Activated T-helper 1 cell treated with anti-CD3 and anti-CD28 coated beads, Interleukin-12 subunit alpha, Interleukin-12 subunit beta, Interleukin-2, Interleukin-4 antibody, amounts not matched to agents 30 ng/mL and 10 ng/mL and 1 ng/mL, durations not matched to agents 14 hours and 24 hours and 36 hours (primary cell): ENCODE measurements at regions not wholly inside any gene's neighbourhood (a gene's known extent, or its start where the extent isn't known, plus 50 kb on each side); places are given as distances from the start of the nearest gene placed in this dataset.
"Not testable (repeated sequence)": the region's sequence is repeated elsewhere in the genome, so short reads cannot be mapped to it uniquely, and the experiment has no call there.

Experiments
- DNase-seq: peaks from one replicate; pipeline ENCODE4 v3.0.0; 2021; ENCODE audit warnings: low spot score
- H3K27ac Mint-ChIP-seq: one replicate; pipeline ENCODE4 v1.8.0; 2021; ENCODE audit warnings: mild to moderate bottlenecking, mixed read lengths
- H3K27me3 Mint-ChIP-seq: one replicate; pipeline ENCODE4 v1.8.0; 2022; ENCODE audit warnings: mild to moderate bottlenecking, moderate library complexity, mixed read lengths; ENCODE audit not compliant: insufficient read depth
- H3K36me3 Mint-ChIP-seq: one replicate; pipeline ENCODE4 v1.8.0; 2021; ENCODE audit warnings: low read depth, mixed read lengths
- H3K4me1 Mint-ChIP-seq: one replicate; pipeline ENCODE4 v1.8.0; 2021; ENCODE audit warnings: low read depth, mixed read lengths
- H3K4me3 Mint-ChIP-seq: one replicate; pipeline ENCODE4 v1.8.0; 2021; ENCODE audit warnings: mild to moderate bottlenecking, moderate library complexity, mixed read lengths
- H3K9me3 Mint-ChIP-seq: one replicate; pipeline ENCODE4 v1.8.0; 2021; ENCODE audit warnings: mixed read lengths
- intact Hi-C: fragments of 100-400 bp; cut with micrococcal nuclease; formaldehyde crosslinking; loops from one replicate; pipeline ENCODE4 v1.15.1; 2024

DNA sequence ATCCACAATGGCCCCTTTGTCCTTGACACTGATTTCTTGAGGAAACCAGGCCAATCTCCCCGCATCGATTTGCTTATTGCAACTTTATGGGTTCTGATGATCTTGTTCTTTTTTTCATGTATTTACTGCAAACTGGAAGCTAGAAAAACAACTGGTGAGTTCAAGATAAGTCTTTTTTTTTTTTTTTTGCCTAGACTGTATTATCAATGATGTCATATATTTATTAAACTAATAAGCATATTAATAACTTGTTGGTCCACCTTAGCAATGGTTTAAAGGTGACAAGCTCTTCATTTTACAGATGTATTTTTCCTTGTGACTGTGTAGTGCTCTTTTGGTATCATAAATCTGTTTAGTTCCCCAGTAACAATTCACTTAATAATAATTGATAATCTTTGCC, 79.0 kb upstream of the NOX3 start:
- intact Hi-C loops: loop anchor here (5.0 kb wide), 1 partner anchor 857 kb away; no protein-coding TSS in a partner anchor
- Mint-ChIP-seq H3K4me3 (no peak overlapping the region), H3K36me3 (no peaks in the 10 kb centered on the region), H3K27me3 (peaks cover 9% of the 10 kb centered on the region), H3K4me1 (no peaks in the 10 kb centered on the region), H3K9me3 (no peaks in the 10 kb centered on the region), H3K27ac (no peak overlapping the region)
- DNase-seq: no peak

DNA sequence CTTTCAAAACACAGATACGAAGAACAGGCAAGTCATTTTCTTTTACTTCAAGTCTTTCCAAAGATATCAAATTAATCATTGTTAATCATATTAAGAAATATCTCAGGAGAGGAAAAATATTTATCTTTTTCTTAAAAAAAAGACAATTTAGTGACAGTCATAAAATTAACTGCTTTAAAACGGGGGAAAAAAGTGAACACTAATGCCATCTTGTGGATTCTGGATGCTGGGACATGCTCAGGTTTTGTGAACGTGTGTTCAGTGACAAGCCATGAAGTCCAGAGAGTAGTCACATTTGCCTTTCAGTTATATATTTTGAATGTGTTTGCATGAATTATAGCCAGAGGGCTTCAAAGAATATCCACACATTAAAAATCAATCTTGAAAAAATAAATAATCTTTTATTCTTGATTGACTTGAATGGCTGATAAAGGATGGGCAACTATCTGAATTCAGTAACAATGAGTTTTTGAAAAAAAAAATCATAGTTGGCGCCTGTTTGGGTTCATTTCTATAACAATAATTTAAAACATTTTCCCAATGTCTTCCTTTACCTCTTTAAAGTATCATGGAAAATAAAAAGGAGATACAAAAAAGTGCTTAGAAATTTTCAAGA, 74.7 kb upstream of the NOX3 start:
- Mint-ChIP-seq H3K4me3 (no peak overlapping the region), H3K4me1 (peaks cover 10% of the 10 kb centered on the region)
- no peak for DNase-seq

GRCh38 chr6:155529814-155530213, 74.2 kb upstream of the NOX3 start:
- Mint-ChIP-seq H3K4me1 (peaks cover 10% of the 10 kb centered on the region), H3K9me3 (peaks cover 11% of the 10 kb centered on the region)
- intact Hi-C loops: loop anchor here (1.0 to 5.0 kb wide), 6 partner anchors 112 to 853 kb away; no protein-coding TSS in a partner anchor
- DNase-seq, H3K36me3 Mint-ChIP-seq, H3K27me3 Mint-ChIP-seq, H3K4me3 Mint-ChIP-seq, H3K27ac Mint-ChIP-seq: not testable (repeated sequence)

More for the DNA sequence above, 74.7 kb upstream of the NOX3 start:
- intact Hi-C loops: loop anchor here (1.0 to 5.0 kb wide), 5 partner anchors 112 to 853 kb away; no protein-coding TSS in a partner anchor
- no peak overlapping the region for H3K27ac Mint-ChIP-seq
- peaks cover 4% of the 10 kb centered on the region for H3K27me3 Mint-ChIP-seq
- H3K9me3 Mint-ChIP-seq: peaks cover 9% of the 10 kb centered on the region
- H3K36me3 Mint-ChIP-seq: no peaks in the 10 kb centered on the region

DNA sequence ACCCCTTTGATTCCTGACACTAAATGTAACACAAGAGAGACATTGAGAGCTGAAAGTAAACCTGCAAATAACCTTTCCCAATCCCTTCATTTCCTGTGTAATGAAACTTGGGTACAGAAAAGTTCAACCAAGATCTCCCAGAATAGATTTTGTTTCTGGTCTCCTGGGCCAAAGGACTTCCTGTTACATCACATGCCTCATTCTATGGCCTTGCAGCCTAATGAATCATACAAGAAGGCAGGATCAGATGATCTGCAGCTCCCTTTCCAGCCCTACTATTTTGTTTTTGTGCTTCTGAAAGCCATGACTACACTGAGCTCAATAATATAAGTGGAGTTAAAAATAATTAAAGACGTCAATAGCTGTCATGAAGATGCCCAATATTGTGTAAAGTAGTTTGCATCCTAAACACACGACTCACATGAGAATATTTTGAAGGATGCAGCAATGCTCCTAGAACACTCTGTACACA, 73.4 kb upstream of the NOX3 start:
- H3K4me3 Mint-ChIP-seq: no peak overlapping the region
- peaks cover 11% of the 10 kb centered on the region for H3K9me3 Mint-ChIP-seq
- H3K4me1 Mint-ChIP-seq: peaks cover 15% of the 10 kb centered on the region
- H3K27me3 Mint-ChIP-seq: peaks cover 3% of the 10 kb centered on the region
- DNase-seq: no peak
- peaks cover 2% of the 10 kb centered on the region for H3K36me3 Mint-ChIP-seq
- intact Hi-C loops: loop anchor here (2.0 kb wide), 1 partner anchor 344 kb away; no protein-coding TSS in a partner anchor
- no peak overlapping the region for H3K27ac Mint-ChIP-seq

- intact Hi-C loops: loop anchor here (2.0 kb wide), 1 partner anchor 344 kb away; no protein-coding TSS in a partner anchor
- H3K9me3 Mint-ChIP-seq: peaks cover 14% of the 10 kb centered on the region
Observed at GRCh38 chr6:155528335-155528734, 72.7 kb upstream of the NOX3 start.

DNA sequence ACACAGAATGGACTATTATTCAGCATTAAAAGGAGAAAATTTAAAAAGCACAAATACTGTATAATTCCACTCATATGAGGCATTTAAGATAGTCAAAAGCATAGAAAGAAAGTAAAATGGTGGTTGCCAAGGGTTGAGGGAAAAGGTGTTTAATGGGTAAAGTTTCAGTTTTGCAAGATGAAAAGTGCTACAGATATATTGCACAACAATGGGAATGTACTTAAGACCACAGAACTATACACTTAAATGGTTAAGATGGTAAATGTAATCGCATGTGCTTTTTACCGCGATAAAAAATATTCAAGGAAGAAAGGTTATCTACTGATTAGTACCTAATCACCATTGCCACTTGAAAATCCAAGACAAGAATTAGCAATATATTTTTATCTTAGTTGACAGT, 71.8 kb upstream of the NOX3 start:
- H3K27me3 Mint-ChIP-seq: peaks cover 3% of the 10 kb centered on the region
- peaks cover 3% of the 10 kb centered on the region for H3K36me3 Mint-ChIP-seq
- DNase-seq: no peak
- H3K27ac Mint-ChIP-seq: no peak overlapping the region
- peaks cover 20% of the 10 kb centered on the region for H3K4me1 Mint-ChIP-seq
- no peak overlapping the region for H3K4me3 Mint-ChIP-seq
- intact Hi-C loops: no loop called here
- H3K9me3 Mint-ChIP-seq: peaks cover 14% of the 10 kb centered on the region

More at GRCh38 chr6:155528335-155528734, 72.7 kb upstream of the NOX3 start:
- DNase-seq: no peak
- H3K4me1 Mint-ChIP-seq: peaks cover 20% of the 10 kb centered on the region
- H3K4me3 Mint-ChIP-seq: no peak overlapping the region
- peaks cover 3% of the 10 kb centered on the region for H3K36me3 Mint-ChIP-seq
- no peak overlapping the region for H3K27ac Mint-ChIP-seq
- H3K27me3 Mint-ChIP-seq: peaks cover 3% of the 10 kb centered on the region

DNA sequence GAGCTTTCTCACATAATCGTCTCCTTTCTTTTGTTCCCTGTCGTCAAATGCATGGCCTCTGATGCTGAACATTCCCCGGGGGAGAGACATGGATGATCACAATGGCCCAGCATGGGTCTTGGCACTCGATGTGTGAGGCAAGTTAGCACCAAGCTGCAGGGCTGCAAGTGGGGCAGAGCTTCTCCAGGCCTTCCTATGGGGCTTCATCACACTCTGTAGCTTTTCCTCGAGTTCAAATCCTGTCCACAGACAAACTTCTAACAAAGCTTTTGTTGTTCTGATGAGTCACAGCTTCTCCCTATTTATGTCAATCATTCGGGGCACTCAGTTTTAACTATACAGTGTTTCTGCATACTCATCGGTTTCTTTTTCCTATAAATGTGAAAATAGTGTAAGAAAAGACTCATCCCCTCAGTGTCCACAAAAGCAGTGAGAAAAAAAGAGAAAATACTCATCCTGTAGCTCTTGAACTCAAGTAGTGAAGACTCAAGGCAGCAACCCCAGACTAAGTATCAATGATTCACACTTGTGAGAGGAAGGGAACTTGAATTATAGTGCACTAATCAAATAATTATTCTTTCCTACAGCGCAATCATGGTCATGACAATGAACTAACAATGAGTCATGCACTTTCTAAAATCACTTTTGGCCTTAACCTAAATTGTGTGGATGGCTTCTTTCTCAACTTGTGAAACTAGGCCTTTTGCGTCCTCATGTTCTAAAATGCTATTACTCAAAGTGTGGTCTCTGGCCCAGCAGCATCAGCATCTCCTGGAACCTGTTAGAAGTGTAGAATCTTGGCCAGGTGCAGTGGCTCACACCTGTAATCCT, 68.4 kb upstream of the NOX3 start:
- H3K36me3 Mint-ChIP-seq: peaks cover 3% of the 10 kb centered on the region
- no peaks in the 10 kb centered on the region for H3K27me3 Mint-ChIP-seq
- no peak overlapping the region for H3K4me3 Mint-ChIP-seq
- peaks cover 15% of the 10 kb centered on the region for H3K4me1 Mint-ChIP-seq
- intact Hi-C loops: no loop called here
- DNase-seq: no peak
- H3K9me3 Mint-ChIP-seq: peaks cover 14% of the 10 kb centered on the region
- peak overlapping the region; percentile 38 for H3K27ac Mint-ChIP-seq

DNA sequence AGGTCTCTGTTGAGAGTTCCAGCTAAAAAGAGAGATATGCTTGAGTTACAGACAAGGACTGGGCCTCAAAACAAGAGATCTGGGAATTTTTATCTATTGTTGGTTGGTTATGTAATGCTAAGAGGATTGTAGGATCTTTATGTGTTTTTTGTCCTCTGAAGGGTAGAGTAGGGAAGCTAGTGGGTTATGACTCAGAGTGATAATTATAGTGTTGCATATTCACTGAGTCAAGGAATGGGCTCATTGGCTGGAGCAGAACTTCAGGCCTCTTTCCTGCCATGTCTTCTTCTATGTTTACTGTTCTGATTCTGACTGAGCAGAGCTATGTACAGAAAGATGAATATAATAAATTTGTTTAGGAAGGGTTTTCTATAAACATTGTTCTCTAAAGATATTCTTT, 66.1 kb upstream of the NOX3 start:
- H3K4me1 Mint-ChIP-seq: peaks cover 10% of the 10 kb centered on the region
- peaks cover 10% of the 10 kb centered on the region for H3K9me3 Mint-ChIP-seq
- H3K4me3 Mint-ChIP-seq: no peak overlapping the region
- intact Hi-C loops: no loop called here
- peaks cover 3% of the 10 kb centered on the region for H3K36me3 Mint-ChIP-seq
- H3K27me3 Mint-ChIP-seq: no peaks in the 10 kb centered on the region
- H3K27ac Mint-ChIP-seq: no peak overlapping the region
- no peak for DNase-seq

DNA sequence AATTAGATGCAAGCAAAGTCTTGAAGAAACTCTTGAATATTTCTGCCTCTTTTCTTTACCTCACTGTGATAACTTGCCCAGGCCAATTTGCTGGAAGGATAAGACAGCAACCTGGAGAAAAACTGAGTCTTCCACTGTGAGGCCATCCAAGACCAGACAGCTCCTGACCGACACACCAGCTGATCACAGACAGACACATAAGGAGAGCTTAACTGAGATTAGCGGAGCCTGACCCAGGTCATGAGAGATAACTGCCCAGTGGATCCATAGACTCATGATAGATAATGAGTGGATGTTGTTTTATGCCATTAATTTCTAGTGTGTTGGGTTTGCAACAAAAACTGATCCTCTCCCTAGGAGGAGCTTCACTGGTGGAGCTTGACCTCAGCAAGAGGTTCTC, 64.4 kb upstream of the NOX3 start:
- Mint-ChIP-seq H3K4me1 (peaks cover 10% of the 10 kb centered on the region), H3K27me3 (no peaks in the 10 kb centered on the region), H3K27ac (no peak overlapping the region), H3K4me3 (no peak overlapping the region), H3K36me3 (peaks cover 3% of the 10 kb centered on the region), H3K9me3 (peaks cover 3% of the 10 kb centered on the region)
- DNase-seq: no peak
- intact Hi-C loops: no loop called here

DNA sequence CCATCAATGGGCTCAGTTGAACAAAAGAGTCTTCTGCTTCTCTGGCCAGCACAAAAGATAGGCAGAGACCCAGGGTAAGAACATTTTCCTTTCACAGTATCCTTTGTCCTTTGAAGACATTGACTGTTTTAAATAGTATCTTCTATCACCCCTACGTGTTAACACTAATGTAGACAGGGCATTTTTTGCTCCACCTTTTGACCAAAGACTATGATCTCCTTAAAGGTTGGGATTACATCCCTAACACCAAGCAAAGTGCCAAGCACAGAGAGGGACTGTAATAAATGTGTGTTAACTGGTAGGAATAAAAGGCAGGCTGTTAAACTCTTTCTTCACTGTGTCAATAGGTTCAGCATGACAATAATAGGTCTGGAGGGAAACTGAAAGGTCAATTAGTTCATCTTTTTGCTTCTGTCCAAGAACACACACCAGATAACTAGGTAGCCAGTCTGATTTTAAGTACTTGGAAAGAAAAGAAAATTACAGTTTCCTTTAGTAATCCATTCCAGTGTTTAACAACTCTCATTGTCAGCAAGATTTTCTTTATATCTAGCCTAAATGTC, 63.6 kb upstream of the NOX3 start:
- intact Hi-C loops: no loop called here
- Mint-ChIP-seq H3K27ac (no peak overlapping the region), H3K36me3 (peaks cover 3% of the 10 kb centered on the region), H3K27me3 (no peaks in the 10 kb centered on the region), H3K4me3 (no peak overlapping the region), H3K9me3 (peaks cover 6% of the 10 kb centered on the region), H3K4me1 (peaks cover 7% of the 10 kb centered on the region)
- DNase-seq: no peak

DNA sequence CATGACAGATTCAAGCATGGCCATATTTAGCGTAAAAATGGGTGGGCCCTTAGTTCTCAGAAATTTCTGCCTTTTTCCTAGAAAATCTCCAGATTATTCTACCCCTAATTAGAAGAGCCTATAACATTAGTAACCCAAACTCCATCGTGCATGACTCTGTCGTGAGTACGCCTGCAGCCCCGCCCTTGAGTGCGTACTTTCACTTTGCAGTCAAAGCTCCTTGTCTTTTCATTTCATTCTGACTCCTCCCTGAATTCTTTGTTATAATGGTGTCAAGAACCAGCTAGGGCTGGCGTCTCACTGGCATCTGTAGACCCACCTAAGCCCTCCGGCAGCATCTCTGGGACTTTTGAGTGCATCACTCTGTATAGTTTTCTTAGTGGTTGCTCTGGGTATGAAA, 61.7 kb upstream of the NOX3 start:
- intact Hi-C loops: no loop called here
- Mint-ChIP-seq H3K4me3 (no peak overlapping the region), H3K36me3 (peaks cover 2% of the 10 kb centered on the region), H3K4me1 (no peaks in the 10 kb centered on the region), H3K27me3 (no peaks in the 10 kb centered on the region), H3K27ac (no peak overlapping the region), H3K9me3 (peaks cover 4% of the 10 kb centered on the region)
- DNase-seq: no peak

- Mint-ChIP-seq H3K4me3 (no peak overlapping the region), H3K4me1 (no peaks in the 10 kb centered on the region), H3K9me3 (peaks cover 4% of the 10 kb centered on the region), H3K36me3 (peaks cover 2% of the 10 kb centered on the region), H3K27me3 (peaks cover 3% of the 10 kb centered on the region), H3K27ac (no peak overlapping the region)
- intact Hi-C loops: loop anchor here (5.0 kb wide), 1 partner anchor 94 kb away; no protein-coding TSS in a partner anchor
- no peak for DNase-seq
Observed at GRCh38 chr6:155510879-155511278, 55.2 kb upstream of the NOX3 start.
